Chondrocyte (in vitro differentiated cells): ENCODE measurements at regions not wholly inside any gene's neighbourhood (a gene's known extent, or its start where the extent isn't known, plus 50 kb on each side); places are given as distances from the start of the nearest gene placed in this dataset.
"Not testable (repeated sequence)": the region's sequence is repeated elsewhere in the genome, so short reads cannot be mapped to it uniquely, and the experiment has no call there.

Experiments
- DNase-seq: peaks from one replicate; pipeline ENCODE4 v3.0.0; 2021; ENCODE audit warnings: mixed read lengths, low spot score
- H3K27ac Mint-ChIP-seq: one replicate; pipeline ENCODE4 v1.8.0; 2021; ENCODE audit warnings: mild to moderate bottlenecking, moderate library complexity, mixed read lengths; ENCODE audit not compliant: unreplicated experiment
- H3K27me3 Mint-ChIP-seq: 2 replicates; pipeline ENCODE4 v1.8.0; 2021; ENCODE audit warnings: low read depth, mixed read lengths
- H3K36me3 Mint-ChIP-seq: 2 replicates; pipeline ENCODE4 v1.8.0; 2021; ENCODE audit warnings: low read depth, mixed read lengths
- H3K4me1 Mint-ChIP-seq: 2 replicates; pipeline ENCODE4 v1.8.0; 2021; ENCODE audit warnings: low read depth, mild to moderate bottlenecking, mixed read lengths
- H3K4me3 Mint-ChIP-seq: one replicate; pipeline ENCODE4 v1.8.0; 2021; ENCODE audit warnings: mild to moderate bottlenecking, moderate library complexity, mixed read lengths; ENCODE audit not compliant: unreplicated experiment
- H3K9me3 Mint-ChIP-seq: 2 replicates; pipeline ENCODE4 v1.8.0; 2021; ENCODE audit warnings: low read depth, mixed read lengths
- CTCF ChIP-seq: fragments of 200-600 bp; sonication (generic); IDR thresholded peaks from 2 replicates; pipeline ENCODE4 v1.5.0; 2021; ENCODE audit warnings: antibody characterized with exemption, mild to moderate bottlenecking, moderate library complexity

GRCh38 chr10:10054466-10054865 lies 963.2 kb upstream of the CELF2 start:
- H3K27ac Mint-ChIP-seq = no peak overlapping the region
- H3K4me3 Mint-ChIP-seq = no peak overlapping the region
- no peak for TF ChIP-seq CTCF
- DNase-seq = no peak
- no peaks in the 10 kb centered on the region for H3K36me3 Mint-ChIP-seq
- H3K9me3 Mint-ChIP-seq = no peaks in the 10 kb centered on the region
- H3K4me1 Mint-ChIP-seq = no peaks in the 10 kb centered on the region
- no peaks in the 10 kb centered on the region for H3K27me3 Mint-ChIP-seq

GRCh38 chr10:10055656-10056442 lies 961.8 kb upstream of the CELF2 start:
- DNase-seq = no peak
- H3K36me3 Mint-ChIP-seq = no peaks in the 10 kb centered on the region
- no peak overlapping the region for H3K4me3 Mint-ChIP-seq
- H3K9me3 Mint-ChIP-seq = peaks cover 2% of the 10 kb centered on the region
- TF ChIP-seq CTCF = no peak
- no peak overlapping the region for H3K27ac Mint-ChIP-seq
- no peaks in the 10 kb centered on the region for H3K27me3 Mint-ChIP-seq
- no peaks in the 10 kb centered on the region for H3K4me1 Mint-ChIP-seq

- H3K27ac Mint-ChIP-seq = no peak overlapping the region
- no peak for TF ChIP-seq CTCF
Measured at GRCh38 chr10:10056961-10057360, 960.7 kb upstream of the CELF2 start.

GRCh38 chr10:10067644-10068043 lies 950.0 kb upstream of the CELF2 start:
- peaks cover 5% of the 10 kb centered on the region for H3K9me3 Mint-ChIP-seq
- TF ChIP-seq CTCF = no peak
- H3K27me3 Mint-ChIP-seq = no peaks in the 10 kb centered on the region
- no peak overlapping the region for H3K4me3 Mint-ChIP-seq
- peaks cover 2% of the 10 kb centered on the region for H3K36me3 Mint-ChIP-seq
- no peak for DNase-seq
- no peaks in the 10 kb centered on the region for H3K4me1 Mint-ChIP-seq
- H3K27ac Mint-ChIP-seq = no peak overlapping the region

More at GRCh38 chr10:10056961-10057360, 960.7 kb upstream of the CELF2 start:
- no peaks in the 10 kb centered on the region for H3K4me1 Mint-ChIP-seq
- peaks cover 2% of the 10 kb centered on the region for H3K9me3 Mint-ChIP-seq
- H3K4me3 Mint-ChIP-seq = no peak overlapping the region
- H3K36me3 Mint-ChIP-seq = no peaks in the 10 kb centered on the region
- H3K27me3 Mint-ChIP-seq = no peaks in the 10 kb centered on the region
- DNase-seq = no peak

- not testable (repeated sequence) for DNase-seq, H3K4me1 Mint-ChIP-seq, H3K27me3 Mint-ChIP-seq, H3K36me3 Mint-ChIP-seq, H3K4me3 Mint-ChIP-seq, H3K9me3 Mint-ChIP-seq, H3K27ac Mint-ChIP-seq
Measured at GRCh38 chr10:10074847-10075246, 942.8 kb upstream of the CELF2 start.

- H3K4me3 Mint-ChIP-seq = no peak overlapping the region
- H3K27ac Mint-ChIP-seq = no peak overlapping the region
- no peak for TF ChIP-seq CTCF
- no peaks in the 10 kb centered on the region for H3K4me1 Mint-ChIP-seq
- H3K27me3 Mint-ChIP-seq = peaks cover 5% of the 10 kb centered on the region
- DNase-seq = no peak
- H3K9me3 Mint-ChIP-seq = peaks cover 5% of the 10 kb centered on the region
- H3K36me3 Mint-ChIP-seq = peaks cover 1% of the 10 kb centered on the region
Measured at GRCh38 chr10:10078446-10078845, 939.2 kb upstream of the CELF2 start.
